B cell (primary cell): ENCODE measurements at regions not wholly inside any gene's neighbourhood (a gene's known extent, or its start where the extent isn't known, plus 50 kb on each side); places are given as distances from the start of the nearest gene placed in this dataset.

Experiments
- ATAC-seq: fragments of 200-7000 bp; cut with Tn5 transposase; one replicate; pipeline ENCODE4 v1.10.0; 2021; ENCODE audit warnings: low read depth, mild to moderate bottlenecking, moderate number of reproducible peaks, moderate library complexity
- CTCF ChIA-PET: fragments of 350-600 bp; sonication (Branson Sonifier 250); formaldehyde crosslinking; loops from one replicate; lab custom pipeline; 2021; ENCODE audit warnings: antibody characterized with exemption, inconsistent platforms; lab: Charles Lee
- POLR2A ChIA-PET: fragments of 350-600 bp; sonication (Branson Sonifier 250); formaldehyde crosslinking; loops from one replicate; lab custom pipeline; 2021; ENCODE audit warnings: antibody characterized with exemption; lab: Charles Lee
- DNase-seq: peaks from one replicate; pipeline ENCODE4 v3.0.0; 2013
- H2AFZ ChIP-seq: 2 replicates; pipeline ENCODE4 v1.6.1; 2012; ENCODE audit warnings: mild to moderate bottlenecking, low read depth, low read length; ENCODE audit not compliant: insufficient read depth, poor library complexity, severe bottlenecking
- H3K27ac ChIP-seq, 2 donors: 1 replicate in 1 of 2; 2 replicates in 1 of 2; pipeline ENCODE4 v1.5.1; 2012 to 2013; ENCODE audit warnings: low read length in 2 of 2, mild to moderate bottlenecking in 2 of 2, moderate library complexity in 1 of 2
- H3K27me3 ChIP-seq, 4 experiments: fragments of 200-600 bp in 1 of 4; sonication (generic) in 1 of 4; replicated peaks in 1 of 4; 1 replicate in 2 of 4; 2 replicates in 2 of 4; pipeline versions ENCODE4 v1.6.1 to v1.7.0; 2013 to 2016; ENCODE audit warnings: low read length in 3 of 4, mild to moderate bottlenecking in 2 of 4, mixed read lengths in 1 of 4, moderate library complexity in 1 of 4; ENCODE audit not compliant: insufficient read depth in 4 of 4, control insufficient read depth in 3 of 4; ENCODE audit errors: control extremely low read depth in 1 of 4
- H3K36me3 ChIP-seq, 2 experiments: replicated peaks in 1 of 2; 1 replicate in 1 of 2; 2 replicates in 1 of 2; pipeline versions ENCODE4 v1.6.1 to v1.7.1; 2013; ENCODE audit warnings: low read length in 1 of 2; ENCODE audit not compliant: insufficient read depth in 2 of 2, control insufficient read depth in 1 of 2; ENCODE audit errors: control extremely low read depth in 1 of 2, extremely low read depth in 1 of 2
- H3K4me1 ChIP-seq, 2 donors: fragments of 200-600 bp in 1 of 2; sonication (generic) in 1 of 2; 1 replicate in 1 of 2; 2 replicates in 1 of 2; pipeline versions ENCODE4 v1.5.1 to v1.6.1; 2013 to 2017; ENCODE audit warnings: low read length in 2 of 2; ENCODE audit not compliant: control insufficient read depth in 2 of 2, insufficient read depth in 2 of 2
- H3K4me2 ChIP-seq: replicated peaks from 2 replicates; pipeline ENCODE3; 2012; ENCODE audit warnings: mild to moderate bottlenecking, low read depth, low read length; ENCODE audit not compliant: poor library complexity, severe bottlenecking
- H3K4me3 ChIP-seq, 5 experiments: fragments of 200-600 bp in 1 of 5; sonication (generic) in 1 of 5; 1 replicate in 3 of 5; 2 replicates in 2 of 5; pipeline versions ENCODE4 v1.5.1 to v1.7.0; 2011 to 2016; ENCODE audit warnings: low read length in 4 of 5, mild to moderate bottlenecking in 4 of 5, low read depth in 2 of 5, control low read depth in 1 of 5, moderate library complexity in 1 of 5; ENCODE audit not compliant: insufficient read depth in 1 of 5; ENCODE audit errors: control extremely low read depth in 1 of 5, extremely low read depth in 1 of 5
- H3K79me2 ChIP-seq: fragments of 200-600 bp; sonication (generic); one replicate; pipeline ENCODE4 v1.6.0; 2016; ENCODE audit warnings: low read length; ENCODE audit not compliant: control insufficient read depth, insufficient read depth
- H3K9ac ChIP-seq: fragments of 200-600 bp; sonication (generic); 2 replicates; pipeline ENCODE4 v1.6.1; 2017; ENCODE audit warnings: mild to moderate bottlenecking, low read length, moderate library complexity
- H3K9me3 ChIP-seq, 3 donors: one replicate each; pipeline versions ENCODE4 v1.6.1 to v1.7.1; 2013; ENCODE audit warnings: low read length in 2 of 3; ENCODE audit not compliant: control insufficient read depth in 2 of 3, insufficient read depth in 1 of 3; ENCODE audit errors: control extremely low read depth in 1 of 3
- H4K20me1 ChIP-seq: 2 replicates; pipeline ENCODE4 v1.6.0; 2012; ENCODE audit warnings: mild to moderate bottlenecking, low read length; ENCODE audit not compliant: insufficient read depth, control insufficient read depth, poor library complexity, severe bottlenecking
- H3K27ac Mint-ChIP-seq: one replicate; pipeline ENCODE4 v1.8.0; 2021; ENCODE audit warnings: mixed read lengths
- H3K27me3 Mint-ChIP-seq: one replicate; pipeline ENCODE4 v1.8.0; 2021; ENCODE audit warnings: mixed read lengths
- H3K4me1 Mint-ChIP-seq: one replicate; pipeline ENCODE4 v1.8.0; 2021; ENCODE audit warnings: mixed read lengths
- H3K4me3 Mint-ChIP-seq: one replicate; pipeline ENCODE4 v1.8.0; 2021; ENCODE audit warnings: mixed read lengths
- H3K9me3 Mint-ChIP-seq: one replicate; pipeline ENCODE4 v1.8.0; 2022; ENCODE audit warnings: mixed read lengths; ENCODE audit not compliant: insufficient read depth
- CTCF ChIP-seq: fragments of 200-600 bp; IDR thresholded peaks from one replicate; pipeline ENCODE4 v1.8.0; 2022; ENCODE audit warnings: antibody characterized with exemption, mild to moderate bottlenecking
- EZH2 ChIP-seq: IDR thresholded peaks from 2 replicates; pipeline ENCODE4 v1.6.1; 2012; ENCODE audit warnings: borderline replicate concordance, low read depth, mild to moderate bottlenecking, moderate library complexity, low read length; ENCODE audit not compliant: insufficient read depth, poor library complexity, severe bottlenecking
- WGBS: methylation state at CpG from one replicate; pipeline ENCODE4 v1.1.5; 2013; ENCODE audit warnings: missing lambda C conversion rate; ENCODE audit not compliant: insufficient coverage; 5-methylcytosine and 5-hydroxymethylcytosine counted together
- intact Hi-C: fragments of 100-400 bp; cut with micrococcal nuclease; formaldehyde crosslinking; loops from one replicate; pipeline ENCODE4 v1.10.0; 2022

GRCh38 chr1:81406292-81406999 is 394.3 kb upstream of the ADGRL2 start:
- no peaks in the 10 kb centered on the region for H3K27me3 ChIP-seq
- H3K79me2 ChIP-seq: no peaks in the 10 kb centered on the region
- no peak for ATAC-seq
- POLR2A ChIA-PET: no interaction called here
- no peak overlapping the region for H3K9ac ChIP-seq
- H3K4me3 ChIP-seq: no peak overlapping the region
- no peaks in the 10 kb centered on the region for H3K9me3 ChIP-seq
- CTCF ChIA-PET: no interaction called here
- Mint-ChIP-seq H3K4me3 (no peak overlapping the region), H3K9me3 (no peaks in the 10 kb centered on the region), H3K4me1 (no peaks in the 10 kb centered on the region), H3K27me3 (no peaks in the 10 kb centered on the region), H3K27ac (no peak overlapping the region)
- WGBS: 56% methylated on average over 6 of the region's 8 CpGs
- H3K27ac ChIP-seq: no peak overlapping the region
- TF ChIP-seq CTCF: no peak
- no peak for TF ChIP-seq EZH2
- DNase-seq: no peak
- H2AFZ ChIP-seq: no peak overlapping the region
- no peak overlapping the region for H3K4me2 ChIP-seq
- intact Hi-C loops: no loop called here
- no peaks in the 10 kb centered on the region for H3K4me1 ChIP-seq
- no peaks in the 10 kb centered on the region for H3K36me3 ChIP-seq
- H4K20me1 ChIP-seq: no peaks in the 10 kb centered on the region

- Histone ChIP-seq H3K9me3 (peaks cover 0 to 14% (median 6%) of the 10 kb centered on the region in 3 donors), H3K79me2 (no peaks in the 10 kb centered on the region), H2AFZ (no peak overlapping the region), H3K36me3 (no peaks in the 10 kb centered on the region), H3K27me3 (no peaks in the 10 kb centered on the region), H3K4me1 (no peaks in the 10 kb centered on the region), H3K9ac (no peak overlapping the region), H3K4me2 (no peak overlapping the region), H3K4me3 (no peak overlapping the region), H3K27ac (no peak overlapping the region), H4K20me1 (no peaks in the 10 kb centered on the region)
- intact Hi-C loops: no loop called here
- CTCF ChIA-PET: no interaction called here
- no peak overlapping the region for H3K4me3 Mint-ChIP-seq
- no peak for ATAC-seq
- no peaks in the 10 kb centered on the region for H3K27me3 Mint-ChIP-seq
- POLR2A ChIA-PET: no interaction called here
- DNase-seq: no peak
- H3K4me1 Mint-ChIP-seq: no peaks in the 10 kb centered on the region
- H3K9me3 Mint-ChIP-seq: peaks cover 9% of the 10 kb centered on the region
- TF ChIP-seq EZH2 (no peak), CTCF (no peak)
- H3K27ac Mint-ChIP-seq: no peak overlapping the region
These were observed 402.7 kb upstream of the ADGRL2 start for GRCh38 chr1:81398041-81398440.
